H1 (cell line): ENCODE measurements at regions not wholly inside any gene's neighbourhood (a gene's known extent, or its start where the extent isn't known, plus 50 kb on each side); places are given as distances from the start of the nearest gene placed in this dataset.

Experiments used
- BCL11A ChIP-seq, 2 experiments: IDR thresholded peaks; one replicate each; pipeline ENCODE4 v1.6.1; 2011; ENCODE audit warnings: low read depth in 2 of 2, low read length in 2 of 2, mild to moderate bottlenecking in 2 of 2
- CBX5 ChIP-seq: fragments of 300-800, 300-1000 bp; sonication (generic); IDR thresholded peaks from 2 replicates; pipeline ENCODE4 v1.7.1; 2016; ENCODE audit warnings: antibody characterized with exemption, low read length, low read depth
- EGR1 ChIP-seq: IDR thresholded peaks from 2 replicates; pipeline ENCODE4 v1.6.1; 2011; ENCODE audit warnings: low read depth, low read length, borderline replicate concordance
- KDM5A ChIP-seq: fragments of 200-600 bp; IDR thresholded peaks from 2 replicates; pipeline ENCODE4 v1.7.1; 2012; ENCODE audit warnings: mild to moderate bottlenecking, low read length, inconsistent platforms, mixed read lengths
- MAFK ChIP-seq: IDR thresholded peaks from 2 replicates; pipeline ENCODE4 v1.6.1; 2012; ENCODE audit warnings: low read depth, mild to moderate bottlenecking, improper control_type of control experiment, low read length
- RXRA ChIP-seq: IDR thresholded peaks from 2 replicates; pipeline ENCODE4 v1.6.1; 2011; ENCODE audit warnings: low read depth, mild to moderate bottlenecking, low read length, moderate library complexity; ENCODE audit not compliant: insufficient read depth
- SIX5 ChIP-seq: IDR thresholded peaks from 2 replicates; pipeline ENCODE4 v1.6.1; 2011; ENCODE audit warnings: mild to moderate bottlenecking, low read depth, low read length
- SP1 ChIP-seq: IDR thresholded peaks from 2 replicates; pipeline ENCODE4 v1.6.1; 2011; ENCODE audit warnings: low read depth, low read length
- TF ChIP-seq, protein P1 (sequence below): fragments of 300-600 bp; sonication (generic); IDR thresholded peaks from 2 replicates; pipeline ENCODE4 v1.7.1; 2012; ENCODE audit warnings: low read length, moderate library complexity, mild to moderate bottlenecking, inconsistent platforms; ENCODE audit not compliant: insufficient replicate concordance
- TF ChIP-seq, protein P2 (sequence below): IDR thresholded peaks from 2 replicates; pipeline ENCODE4 v1.6.1; 2012; ENCODE audit warnings: inconsistent platforms

DNA sequence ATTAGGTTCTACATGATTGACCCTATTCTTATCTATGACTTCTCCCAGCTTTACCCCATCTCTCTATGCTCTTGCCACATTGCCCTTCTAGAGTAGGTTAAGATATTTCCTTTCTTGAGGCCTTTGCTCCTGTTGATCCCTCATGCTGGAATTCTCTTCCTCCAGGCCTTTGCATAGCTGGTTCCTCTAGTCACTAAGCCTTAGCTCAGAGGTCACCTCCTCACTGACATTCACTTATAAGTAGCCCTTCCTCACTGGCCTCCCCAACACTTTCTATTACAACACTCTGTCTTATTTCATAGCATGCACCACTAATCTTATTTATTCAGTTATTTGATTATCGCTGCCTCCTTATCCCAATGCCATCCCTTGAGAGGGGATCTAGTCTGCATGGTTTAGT lies 228.4 kb upstream of the COL8A1 start (continued):
- TF ChIP-seq, protein P1, sequence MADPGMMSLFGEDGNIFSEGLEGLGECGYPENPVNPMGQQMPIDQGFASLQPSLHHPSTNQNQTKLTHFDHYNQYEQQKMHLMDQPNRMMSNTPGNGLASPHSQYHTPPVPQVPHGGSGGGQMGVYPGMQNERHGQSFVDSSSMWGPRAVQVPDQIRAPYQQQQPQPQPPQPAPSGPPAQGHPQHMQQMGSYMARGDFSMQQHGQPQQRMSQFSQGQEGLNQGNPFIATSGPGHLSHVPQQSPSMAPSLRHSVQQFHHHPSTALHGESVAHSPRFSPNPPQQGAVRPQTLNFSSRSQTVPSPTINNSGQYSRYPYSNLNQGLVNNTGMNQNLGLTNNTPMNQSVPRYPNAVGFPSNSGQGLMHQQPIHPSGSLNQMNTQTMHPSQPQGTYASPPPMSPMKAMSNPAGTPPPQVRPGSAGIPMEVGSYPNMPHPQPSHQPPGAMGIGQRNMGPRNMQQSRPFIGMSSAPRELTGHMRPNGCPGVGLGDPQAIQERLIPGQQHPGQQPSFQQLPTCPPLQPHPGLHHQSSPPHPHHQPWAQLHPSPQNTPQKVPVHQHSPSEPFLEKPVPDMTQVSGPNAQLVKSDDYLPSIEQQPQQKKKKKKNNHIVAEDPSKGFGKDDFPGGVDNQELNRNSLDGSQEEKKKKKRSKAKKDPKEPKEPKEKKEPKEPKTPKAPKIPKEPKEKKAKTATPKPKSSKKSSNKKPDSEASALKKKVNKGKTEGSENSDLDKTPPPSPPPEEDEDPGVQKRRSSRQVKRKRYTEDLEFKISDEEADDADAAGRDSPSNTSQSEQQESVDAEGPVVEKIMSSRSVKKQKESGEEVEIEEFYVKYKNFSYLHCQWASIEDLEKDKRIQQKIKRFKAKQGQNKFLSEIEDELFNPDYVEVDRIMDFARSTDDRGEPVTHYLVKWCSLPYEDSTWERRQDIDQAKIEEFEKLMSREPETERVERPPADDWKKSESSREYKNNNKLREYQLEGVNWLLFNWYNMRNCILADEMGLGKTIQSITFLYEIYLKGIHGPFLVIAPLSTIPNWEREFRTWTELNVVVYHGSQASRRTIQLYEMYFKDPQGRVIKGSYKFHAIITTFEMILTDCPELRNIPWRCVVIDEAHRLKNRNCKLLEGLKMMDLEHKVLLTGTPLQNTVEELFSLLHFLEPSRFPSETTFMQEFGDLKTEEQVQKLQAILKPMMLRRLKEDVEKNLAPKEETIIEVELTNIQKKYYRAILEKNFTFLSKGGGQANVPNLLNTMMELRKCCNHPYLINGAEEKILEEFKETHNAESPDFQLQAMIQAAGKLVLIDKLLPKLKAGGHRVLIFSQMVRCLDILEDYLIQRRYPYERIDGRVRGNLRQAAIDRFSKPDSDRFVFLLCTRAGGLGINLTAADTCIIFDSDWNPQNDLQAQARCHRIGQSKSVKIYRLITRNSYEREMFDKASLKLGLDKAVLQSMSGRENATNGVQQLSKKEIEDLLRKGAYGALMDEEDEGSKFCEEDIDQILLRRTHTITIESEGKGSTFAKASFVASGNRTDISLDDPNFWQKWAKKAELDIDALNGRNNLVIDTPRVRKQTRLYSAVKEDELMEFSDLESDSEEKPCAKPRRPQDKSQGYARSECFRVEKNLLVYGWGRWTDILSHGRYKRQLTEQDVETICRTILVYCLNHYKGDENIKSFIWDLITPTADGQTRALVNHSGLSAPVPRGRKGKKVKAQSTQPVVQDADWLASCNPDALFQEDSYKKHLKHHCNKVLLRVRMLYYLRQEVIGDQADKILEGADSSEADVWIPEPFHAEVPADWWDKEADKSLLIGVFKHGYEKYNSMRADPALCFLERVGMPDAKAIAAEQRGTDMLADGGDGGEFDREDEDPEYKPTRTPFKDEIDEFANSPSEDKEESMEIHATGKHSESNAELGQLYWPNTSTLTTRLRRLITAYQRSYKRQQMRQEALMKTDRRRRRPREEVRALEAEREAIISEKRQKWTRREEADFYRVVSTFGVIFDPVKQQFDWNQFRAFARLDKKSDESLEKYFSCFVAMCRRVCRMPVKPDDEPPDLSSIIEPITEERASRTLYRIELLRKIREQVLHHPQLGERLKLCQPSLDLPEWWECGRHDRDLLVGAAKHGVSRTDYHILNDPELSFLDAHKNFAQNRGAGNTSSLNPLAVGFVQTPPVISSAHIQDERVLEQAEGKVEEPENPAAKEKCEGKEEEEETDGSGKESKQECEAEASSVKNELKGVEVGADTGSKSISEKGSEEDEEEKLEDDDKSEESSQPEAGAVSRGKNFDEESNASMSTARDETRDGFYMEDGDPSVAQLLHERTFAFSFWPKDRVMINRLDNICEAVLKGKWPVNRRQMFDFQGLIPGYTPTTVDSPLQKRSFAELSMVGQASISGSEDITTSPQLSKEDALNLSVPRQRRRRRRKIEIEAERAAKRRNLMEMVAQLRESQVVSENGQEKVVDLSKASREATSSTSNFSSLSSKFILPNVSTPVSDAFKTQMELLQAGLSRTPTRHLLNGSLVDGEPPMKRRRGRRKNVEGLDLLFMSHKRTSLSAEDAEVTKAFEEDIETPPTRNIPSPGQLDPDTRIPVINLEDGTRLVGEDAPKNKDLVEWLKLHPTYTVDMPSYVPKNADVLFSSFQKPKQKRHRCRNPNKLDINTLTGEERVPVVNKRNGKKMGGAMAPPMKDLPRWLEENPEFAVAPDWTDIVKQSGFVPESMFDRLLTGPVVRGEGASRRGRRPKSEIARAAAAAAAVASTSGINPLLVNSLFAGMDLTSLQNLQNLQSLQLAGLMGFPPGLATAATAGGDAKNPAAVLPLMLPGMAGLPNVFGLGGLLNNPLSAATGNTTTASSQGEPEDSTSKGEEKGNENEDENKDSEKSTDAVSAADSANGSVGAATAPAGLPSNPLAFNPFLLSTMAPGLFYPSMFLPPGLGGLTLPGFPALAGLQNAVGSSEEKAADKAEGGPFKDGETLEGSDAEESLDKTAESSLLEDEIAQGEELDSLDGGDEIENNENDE, result no peak
- TF ChIP-seq RXRA (no peak), MAFK (no peak), SIX5 (no peak), KDM5A (no peak), BCL11A (IDR thresholded peaks at IDR 0.05; ENCODE audit: low read depth in 2 of 2, low read length in 2 of 2) (no peak), CBX5 (no peak), EGR1 (no peak), SP1 (no peak)
- TF ChIP-seq, protein P2, sequence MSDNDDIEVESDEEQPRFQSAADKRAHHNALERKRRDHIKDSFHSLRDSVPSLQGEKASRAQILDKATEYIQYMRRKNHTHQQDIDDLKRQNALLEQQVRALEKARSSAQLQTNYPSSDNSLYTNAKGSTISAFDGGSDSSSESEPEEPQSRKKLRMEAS, result no peak
